Fibroblast of lung (primary cell): ENCODE measurements at regions not wholly inside any gene's neighbourhood (a gene's known extent, or its start where the extent isn't known, plus 50 kb on each side); places are given as distances from the start of the nearest gene placed in this dataset.

Experiments
- DNase-seq, 2 donors: peaks; one replicate each; pipeline versions ENCODE4 v3.0.0 to v3.0.0-alpha.2; 2010; ENCODE audit warnings: low read depth in 2 of 2
- H2AFZ ChIP-seq: 2 replicates; pipeline ENCODE4 v1.5.1; 2012; ENCODE audit warnings: low read length, control low read depth, inconsistent platforms
- H3K27ac ChIP-seq: 2 replicates; pipeline ENCODE4 v1.5.1; 2011; ENCODE audit warnings: low read length, control low read depth; ENCODE audit not compliant: insufficient read depth
- H3K27me3 ChIP-seq: 2 replicates; pipeline ENCODE4 v1.5.1; 2011; ENCODE audit warnings: mild to moderate bottlenecking, low read length; ENCODE audit not compliant: control insufficient read depth, insufficient read depth
- H3K36me3 ChIP-seq: 2 replicates; pipeline ENCODE4 v1.5.1; 2011; ENCODE audit warnings: low read length; ENCODE audit not compliant: control insufficient read depth, insufficient read depth
- H3K4me1 ChIP-seq: 2 replicates; pipeline ENCODE4 v1.5.1; 2011; ENCODE audit warnings: low read length; ENCODE audit not compliant: control insufficient read depth, insufficient read depth; ENCODE audit errors: extremely low read depth
- H3K4me2 ChIP-seq: 2 replicates; pipeline ENCODE4 v1.5.1; 2011; ENCODE audit warnings: low read length, control low read depth; ENCODE audit not compliant: insufficient read depth; ENCODE audit errors: extremely low read depth
- H3K4me3 ChIP-seq, 4 experiments: fragments of 200-600 bp in 1 of 4; sonication (generic) in 1 of 4; replicated peaks in 1 of 4; 2 replicates each; pipeline ENCODE4 v1.5.1; 2011 to 2016; ENCODE audit warnings: low read length in 4 of 4, low read depth in 3 of 4, mild to moderate bottlenecking in 3 of 4, control low read depth in 2 of 4, inconsistent platforms in 1 of 4, mixed read lengths in 1 of 4; ENCODE audit not compliant: insufficient read depth in 1 of 4; ENCODE audit errors: control extremely low read depth in 1 of 4
- H3K79me2 ChIP-seq: 2 replicates; pipeline ENCODE4 v1.5.1; 2012; ENCODE audit warnings: mild to moderate bottlenecking, low read length, inconsistent platforms; ENCODE audit not compliant: control insufficient read depth, insufficient read depth
- H3K9ac ChIP-seq: 2 replicates; pipeline ENCODE4 v1.5.1; 2011; ENCODE audit warnings: mild to moderate bottlenecking, low read length, control low read depth; ENCODE audit not compliant: insufficient read depth
- H3K9me3 ChIP-seq: 2 replicates; pipeline ENCODE4 v1.5.1; 2012; ENCODE audit warnings: low read depth, low read length; ENCODE audit not compliant: control insufficient read depth, insufficient read depth
- H4K20me1 ChIP-seq: 2 replicates; pipeline ENCODE4 v1.5.1; 2011; ENCODE audit warnings: low read length; ENCODE audit not compliant: control insufficient read depth, insufficient read depth; ENCODE audit errors: extremely low read depth
- CTCF ChIP-seq, 2 donors: IDR thresholded peaks in 1 of 2; conservative IDR thresholded peaks in 1 of 2; 1 replicate in 1 of 2; 2 replicates in 1 of 2; pipeline ENCODE4 v1.5.1; 2011 to 2012; ENCODE audit warnings: low read length in 2 of 2, control low read depth in 1 of 2, inconsistent platforms in 1 of 2, low read depth in 1 of 2, mild to moderate bottlenecking in 1 of 2
- EZH2 ChIP-seq: IDR thresholded peaks from 2 replicates; pipeline ENCODE4 v1.5.1; 2012; ENCODE audit warnings: low read length, control low read depth, mild to moderate bottlenecking; ENCODE audit errors: missing control alignments

DNA sequence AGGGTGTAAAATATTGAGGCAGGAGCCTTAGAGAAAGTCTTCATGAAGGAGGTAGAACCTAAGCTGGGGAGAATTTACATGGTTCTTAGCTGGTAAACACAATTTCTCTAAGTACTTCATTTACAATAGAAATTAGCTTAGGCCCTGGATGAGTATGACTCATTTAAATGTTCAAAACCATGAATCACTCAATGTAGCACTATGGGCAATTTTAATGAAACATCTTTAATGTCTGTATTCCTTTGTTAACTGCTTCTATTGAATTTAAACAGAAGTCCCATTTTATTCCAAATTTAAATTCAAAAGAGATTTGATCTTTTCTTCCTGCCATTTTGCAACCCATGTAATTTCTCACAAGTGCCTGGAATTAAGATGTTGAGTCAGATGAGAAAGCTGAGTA, 252.1 kb downstream of the RFC3 start:
- Histone ChIP-seq H3K27ac (no peak overlapping the region), H3K36me3 (no peaks in the 10 kb centered on the region), H3K9me3 (no peaks in the 10 kb centered on the region), H3K27me3 (no peaks in the 10 kb centered on the region), H3K79me2 (no peaks in the 10 kb centered on the region), H3K4me1 (no peaks in the 10 kb centered on the region), H3K4me3 (no peak overlapping the region), H2AFZ (no peak overlapping the region), H4K20me1 (no peaks in the 10 kb centered on the region), H3K9ac (no peak overlapping the region), H3K4me2 (no peak overlapping the region)
- TF ChIP-seq EZH2: no peak
- TF ChIP-seq CTCF (conservative IDR thresholded peaks at IDR 0.05 in 1 of 2, IDR thresholded peaks at IDR 0.05 in 1 of 2; ENCODE audit: low read depth in 1 of 2, low read length in 2 of 2): no peak
- peak; percentile 37 to 73 for DNase-seq

DNA sequence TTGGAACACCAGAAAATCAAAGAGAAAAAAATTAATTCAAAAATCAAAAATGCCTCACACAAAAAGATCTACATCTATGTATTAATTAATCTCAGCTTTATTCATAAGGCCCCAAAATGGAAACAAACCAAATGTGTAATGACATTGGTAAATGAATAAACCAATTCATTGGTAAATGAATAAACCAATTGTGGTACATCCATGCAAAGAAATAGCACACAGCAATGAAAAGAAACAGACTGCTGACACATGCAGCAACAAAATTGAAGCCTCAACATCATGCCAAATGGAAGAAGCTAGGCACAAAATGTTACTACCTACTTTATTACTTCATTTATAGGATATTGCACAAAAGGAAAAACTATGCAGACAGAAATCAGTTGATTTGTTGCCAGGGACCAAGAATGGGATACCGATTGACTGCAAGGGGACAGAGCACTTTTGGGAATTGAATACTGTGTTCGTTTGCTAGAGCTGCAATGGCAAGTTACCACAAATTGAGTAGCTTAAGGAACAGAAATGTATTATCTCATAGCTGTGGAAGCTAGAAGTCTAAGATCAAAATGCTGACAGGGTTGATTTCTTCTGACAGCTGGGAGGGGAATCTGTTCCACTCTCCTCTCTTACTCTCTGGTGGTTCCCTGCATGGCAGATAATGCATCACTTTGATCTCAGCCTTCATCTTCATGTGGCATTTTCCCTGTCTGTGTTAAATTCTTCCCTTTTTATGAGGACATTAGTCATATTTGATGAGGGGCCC, 252.8 kb downstream of the RFC3 start:
- Histone ChIP-seq H3K79me2 (no peaks in the 10 kb centered on the region), H2AFZ (no peak overlapping the region), H3K9ac (no peak overlapping the region), H3K36me3 (no peaks in the 10 kb centered on the region), H4K20me1 (no peaks in the 10 kb centered on the region), H3K27me3 (no peaks in the 10 kb centered on the region), H3K4me2 (no peak overlapping the region), H3K4me1 (no peaks in the 10 kb centered on the region), H3K9me3 (no peaks in the 10 kb centered on the region), H3K27ac (no peak overlapping the region), H3K4me3 (no peak overlapping the region)
- no peak for DNase-seq
- TF ChIP-seq EZH2 (no peak), CTCF (conservative IDR thresholded peaks at IDR 0.05 in 1 of 2, IDR thresholded peaks at IDR 0.05 in 1 of 2; ENCODE audit: low read depth in 1 of 2, low read length in 2 of 2) (no peak)

DNA sequence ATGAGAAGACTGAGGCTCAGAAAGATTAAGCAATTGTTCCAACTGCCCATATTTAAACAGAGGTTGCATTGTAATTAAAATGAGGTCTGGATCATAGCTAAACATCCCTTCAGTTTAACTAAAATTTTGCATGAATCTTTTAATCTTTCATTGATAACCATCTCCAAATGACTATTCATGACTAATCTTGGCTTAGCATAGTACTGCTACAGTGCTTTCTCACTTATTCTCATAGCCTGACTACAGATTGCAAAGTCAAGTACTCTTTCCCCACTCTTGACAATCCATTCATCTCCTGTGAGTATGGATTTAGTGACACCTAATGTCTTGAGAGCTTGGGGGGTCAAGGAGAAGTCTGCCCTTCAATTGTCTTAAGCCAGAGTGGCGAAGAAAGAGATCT, 258.4 kb downstream of the RFC3 start:
- H3K36me3 ChIP-seq: no peaks in the 10 kb centered on the region
- no peaks in the 10 kb centered on the region for H3K9me3 ChIP-seq
- peak in 1 of 2 donors; percentile 79 for DNase-seq
- H3K4me3 ChIP-seq: no peak overlapping the region
- H3K27ac ChIP-seq: no peak overlapping the region
- H3K4me1 ChIP-seq: peaks cover 11% of the 10 kb centered on the region
- no peaks in the 10 kb centered on the region for H3K79me2 ChIP-seq
- no peak overlapping the region for H2AFZ ChIP-seq
- H3K27me3 ChIP-seq: no peaks in the 10 kb centered on the region
- no peak overlapping the region for H3K9ac ChIP-seq
- TF ChIP-seq CTCF (conservative IDR thresholded peaks at IDR 0.05 in 1 of 2, IDR thresholded peaks at IDR 0.05 in 1 of 2; ENCODE audit: low read depth in 1 of 2, low read length in 2 of 2): no peak
- no peak for TF ChIP-seq EZH2
- no peak overlapping the region for H3K4me2 ChIP-seq
- H4K20me1 ChIP-seq: no peaks in the 10 kb centered on the region
